SJSA1 (cell line): ENCODE measurements at regions not wholly inside any gene's neighbourhood (a gene's known extent, or its start where the extent isn't known, plus 50 kb on each side); places are given as distances from the start of the nearest gene placed in this dataset.
A peak's percentile ranks its signal among the peaks of the same experiment; 100 is the strongest.
"Not testable (repeated sequence)": the region's sequence is repeated elsewhere in the genome, so short reads cannot be mapped to it uniquely, and the experiment has no call there.

Experiments used
- DNase-seq, 2 experiments: peaks; one replicate each; pipeline ENCODE4 v3.0.0-alpha.2; 2015 to 2020; ENCODE audit warnings: low spot score in 2 of 2, low read depth in 1 of 2
- H3K27ac ChIP-seq: fragments of 250-450 bp; sonication (Bioruptor Pico); 2 replicates; pipeline ENCODE4 v1.5.1; 2020; ENCODE audit warnings: mild to moderate bottlenecking, moderate library complexity
- H3K27me3 ChIP-seq: fragments of 250-450 bp; sonication (Bioruptor Pico); replicated peaks from 2 replicates; pipeline ENCODE4 v1.5.1; 2020; ENCODE audit warnings: mild to moderate bottlenecking, moderate library complexity
- H3K36me3 ChIP-seq: fragments of 250-450 bp; sonication (Bioruptor Pico); 2 replicates; pipeline ENCODE4 v1.5.1; 2020; ENCODE audit warnings: mild to moderate bottlenecking
- H3K4me1 ChIP-seq: fragments of 250-450 bp; sonication (Bioruptor Pico); replicated peaks from 2 replicates; pipeline ENCODE4 v1.6.1; 2021; ENCODE audit warnings: mild to moderate bottlenecking
- H3K4me3 ChIP-seq: fragments of 250-450 bp; sonication (Bioruptor Pico); 2 replicates; pipeline ENCODE4 v1.5.1; 2020; ENCODE audit warnings: mild to moderate bottlenecking
- H3K9me3 ChIP-seq: fragments of 250-450 bp; sonication (Bioruptor Pico); replicated peaks from 2 replicates; pipeline ENCODE4 v1.5.1; 2020; ENCODE audit warnings: mild to moderate bottlenecking

DNA sequence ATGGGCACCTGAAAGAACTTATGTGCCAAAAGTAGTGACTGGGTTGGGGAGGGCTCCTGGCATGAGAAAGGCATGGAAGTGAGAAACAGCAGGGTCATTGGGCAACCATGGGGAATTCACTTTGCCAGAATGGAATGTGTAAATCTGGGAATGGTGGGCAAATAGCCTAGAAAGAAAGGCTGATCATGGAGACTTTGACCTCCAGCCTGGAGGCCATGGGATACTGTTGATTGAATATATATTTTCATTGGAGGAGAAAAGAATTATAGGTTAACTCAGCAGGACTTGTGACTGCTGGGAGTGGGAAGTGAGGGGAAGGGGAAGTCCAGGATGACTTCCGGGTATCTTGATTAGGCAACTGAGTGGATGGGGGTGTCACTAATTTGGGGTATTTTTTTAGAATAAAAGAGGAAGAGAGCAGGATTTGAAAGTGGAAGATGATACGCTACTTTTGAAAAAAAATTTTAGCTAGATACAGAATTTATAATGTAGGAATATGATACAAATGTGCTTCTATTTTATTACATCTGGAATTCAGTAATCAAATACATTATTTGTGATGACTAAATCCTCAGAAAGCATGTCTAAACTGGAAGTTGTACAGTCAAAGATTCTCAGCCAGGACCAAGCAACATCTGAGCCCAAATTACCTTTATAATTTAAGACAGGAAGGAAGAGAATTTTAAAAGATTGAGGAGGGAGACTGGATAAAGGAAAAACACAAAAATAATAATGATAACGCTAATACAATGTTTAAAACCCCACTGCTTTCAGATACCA, 116.2 kb downstream of the GATA6 start:
- Histone ChIP-seq H3K27me3 (no peaks in the 10 kb centered on the region), H3K4me1 (peaks cover 30% of the 10 kb centered on the region), H3K27ac (no peak overlapping the region), H3K36me3 (no peaks in the 10 kb centered on the region), H3K9me3 (no peaks in the 10 kb centered on the region; the same call in 1 of the 2 replicates), H3K4me3 (no peak overlapping the region)
- no peak for DNase-seq

GRCh38 chr18:22284581-22285360, 115.4 kb downstream of the GATA6 start:
- Histone ChIP-seq H3K4me3 (no peak overlapping the region), H3K27ac (no peak overlapping the region), H3K27me3 (no peaks in the 10 kb centered on the region), H3K9me3 (no peaks in the 10 kb centered on the region; the same call in 1 of the 2 replicates), H3K36me3 (no peaks in the 10 kb centered on the region), H3K4me1 (peaks cover 38% of the 10 kb centered on the region)
- DNase-seq = no peak

DNA sequence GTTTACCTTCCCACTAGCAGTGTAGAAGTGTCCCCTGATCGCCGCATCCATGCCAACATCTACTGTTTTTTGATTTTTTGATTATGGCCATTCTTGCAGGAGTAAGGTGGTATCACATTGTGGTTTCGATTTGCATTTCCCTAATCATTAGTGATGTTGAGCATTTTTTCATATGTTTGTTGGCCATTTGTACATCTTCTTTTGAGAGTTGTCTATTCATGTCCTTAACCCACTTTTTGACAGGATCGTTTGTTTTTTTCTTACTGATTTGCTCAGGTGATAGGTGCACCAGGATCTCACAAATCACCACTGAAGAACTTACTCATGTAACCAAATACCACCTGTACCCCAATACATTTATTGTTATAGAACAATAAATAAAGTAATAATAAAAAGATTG, 114.5 kb downstream of the GATA6 start:
- H3K9me3 ChIP-seq, H3K4me3 ChIP-seq, H3K36me3 ChIP-seq, H3K27me3 ChIP-seq, DNase-seq: not testable (repeated sequence)
- peaks cover 47% of the 10 kb centered on the region for H3K4me1 ChIP-seq
- peak overlapping the region; percentile 97 for H3K27ac ChIP-seq

DNA sequence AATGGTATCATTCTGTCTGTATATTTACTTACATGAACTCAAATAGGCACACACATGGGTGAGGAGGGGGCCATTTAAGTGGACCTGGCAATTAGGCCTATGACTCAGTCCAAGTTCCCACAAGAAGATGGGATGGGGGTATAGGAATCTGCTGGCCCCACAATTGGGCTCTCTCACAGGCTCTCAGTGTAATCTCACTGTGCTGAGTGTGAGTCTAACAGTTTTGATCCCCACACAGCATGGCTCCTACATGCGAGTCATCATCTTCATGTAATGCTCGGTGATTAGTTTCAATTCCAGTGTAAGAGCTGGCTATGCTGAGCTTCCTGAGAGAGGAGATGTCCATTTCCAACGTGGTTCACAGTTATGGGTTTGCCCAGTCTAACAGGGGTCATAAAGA, 114.0 kb downstream of the GATA6 start:
- H3K36me3 ChIP-seq = no peaks in the 10 kb centered on the region
- no peaks in the 10 kb centered on the region; the same call in 1 of the 2 replicates for H3K9me3 ChIP-seq
- peaks cover 50% of the 10 kb centered on the region for H3K4me1 ChIP-seq
- no peaks in the 10 kb centered on the region for H3K27me3 ChIP-seq
- H3K4me3 ChIP-seq = no peak overlapping the region
- DNase-seq = peak in 1 of 2 experiments; percentile 36
- peak overlapping the region; percentile 97 for H3K27ac ChIP-seq

DNA sequence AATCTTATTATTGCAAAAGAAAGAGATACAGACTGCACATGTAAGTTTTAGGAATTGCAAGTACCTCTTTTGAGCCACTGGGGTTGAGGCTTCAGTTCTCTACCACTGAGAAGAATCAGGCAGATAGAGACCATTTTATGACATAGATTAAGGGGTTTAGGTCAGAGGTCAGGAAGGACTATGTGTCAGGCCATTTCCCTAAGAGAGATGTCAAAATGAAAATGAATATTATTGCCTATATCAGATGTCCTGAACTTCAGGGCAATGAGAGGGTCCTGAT, 113.7 kb downstream of the GATA6 start:
- H3K4me1 ChIP-seq = peaks cover 50% of the 10 kb centered on the region
- no peaks in the 10 kb centered on the region for H3K36me3 ChIP-seq
- DNase-seq = no peak
- no peaks in the 10 kb centered on the region for H3K27me3 ChIP-seq
- peak overlapping the region; percentile 97 for H3K27ac ChIP-seq
- no peak overlapping the region for H3K4me3 ChIP-seq
- H3K9me3 ChIP-seq = no peaks in the 10 kb centered on the region; the same call in 1 of the 2 replicates

- H3K4me3 ChIP-seq = no peak overlapping the region
- no peaks in the 10 kb centered on the region; the same call in 1 of the 2 replicates for H3K9me3 ChIP-seq
- no peaks in the 10 kb centered on the region for H3K36me3 ChIP-seq
- peak; percentile 49 to 92 for DNase-seq
- H3K27ac ChIP-seq = peak overlapping the region; percentile 97
- H3K27me3 ChIP-seq = no peaks in the 10 kb centered on the region
- H3K4me1 ChIP-seq = peaks cover 50% of the 10 kb centered on the region
These were observed 113.1 kb downstream of the GATA6 start for GRCh38 chr18:22282311-22283115.

GRCh38 chr18:22280453-22280750, 111.0 kb downstream of the GATA6 start:
- peaks cover 50% of the 10 kb centered on the region for H3K4me1 ChIP-seq
- no peak overlapping the region for H3K4me3 ChIP-seq
- peak overlapping the region; percentile 97 for H3K27ac ChIP-seq
- no peaks in the 10 kb centered on the region; the same call in 1 of the 2 replicates for H3K9me3 ChIP-seq
- peak in 1 of 2 experiments; percentile 91 for DNase-seq
- H3K36me3 ChIP-seq = no peaks in the 10 kb centered on the region
- H3K27me3 ChIP-seq = no peaks in the 10 kb centered on the region

DNA sequence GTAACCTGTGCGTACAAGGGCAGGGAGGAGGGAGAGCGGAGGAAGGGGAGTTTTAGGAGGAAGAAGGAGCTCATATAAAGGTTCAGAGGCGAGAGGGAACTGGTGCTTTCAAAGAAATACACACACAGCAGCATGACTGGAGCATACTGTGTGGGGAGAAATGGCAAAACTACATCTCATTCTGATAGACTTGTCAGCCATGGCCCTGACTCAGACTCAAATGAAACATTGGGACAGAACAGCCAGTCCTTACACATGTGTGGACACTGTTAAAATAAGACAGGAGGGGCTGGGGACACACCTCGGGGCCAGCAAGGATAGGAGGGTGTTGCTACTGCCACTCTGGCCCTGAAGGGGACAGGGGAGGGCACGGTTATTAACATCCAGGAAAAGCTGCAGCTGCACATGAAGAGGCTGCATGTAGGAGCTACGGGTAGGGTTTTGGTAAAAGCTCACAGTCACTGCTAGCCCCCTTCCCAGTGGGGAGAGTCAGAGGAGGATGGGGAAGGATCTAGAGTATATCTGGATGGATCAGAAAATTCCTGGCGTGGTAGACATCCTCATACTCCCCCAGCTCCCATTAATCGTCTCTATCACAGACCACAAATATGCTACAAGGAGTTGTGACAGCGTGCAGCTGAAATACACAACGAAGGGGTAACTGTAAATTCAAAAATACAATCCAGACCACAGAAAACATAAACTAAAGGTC, 110.5 kb downstream of the GATA6 start:
- DNase-seq = peak in 1 of 2 experiments; percentile 59

DNA sequence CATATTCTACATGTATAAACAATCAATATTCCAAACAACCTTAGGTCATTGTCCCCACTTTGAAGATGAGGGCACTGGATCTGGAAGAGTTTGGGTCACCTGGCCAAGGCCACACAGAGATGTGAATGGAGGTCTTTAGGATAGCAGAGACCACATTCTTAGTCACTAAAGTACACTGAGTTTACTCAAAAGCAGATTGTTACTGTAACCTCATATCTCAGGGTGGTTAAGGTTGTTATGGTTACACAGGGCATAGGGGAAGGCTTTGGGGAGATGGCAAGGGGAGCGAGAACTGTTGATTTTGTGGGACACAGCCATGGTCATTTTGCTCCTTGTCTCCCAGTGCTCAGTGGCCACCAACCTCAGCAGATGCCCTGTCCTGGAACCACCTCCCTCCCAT, 109.4 kb downstream of the GATA6 start:
- H3K9me3 ChIP-seq = no peaks in the 10 kb centered on the region; the same call in 1 of the 2 replicates
- H3K36me3 ChIP-seq = no peaks in the 10 kb centered on the region
- H3K27me3 ChIP-seq = no peaks in the 10 kb centered on the region
- H3K27ac ChIP-seq = no peak overlapping the region
- peaks cover 50% of the 10 kb centered on the region for H3K4me1 ChIP-seq
- no peak overlapping the region for H3K4me3 ChIP-seq
- DNase-seq = no peak

More for the DNA sequence above, 110.5 kb downstream of the GATA6 start:
- H3K27ac ChIP-seq = peak overlapping the region; percentile 97
- no peaks in the 10 kb centered on the region for H3K36me3 ChIP-seq
- no peaks in the 10 kb centered on the region; the same call in 1 of the 2 replicates for H3K9me3 ChIP-seq
- peaks cover 50% of the 10 kb centered on the region for H3K4me1 ChIP-seq
- no peaks in the 10 kb centered on the region for H3K27me3 ChIP-seq
- no peak overlapping the region for H3K4me3 ChIP-seq

GRCh38 chr18:22277758-22278157, 108.4 kb downstream of the GATA6 start:
- peaks cover 40% of the 10 kb centered on the region for H3K4me1 ChIP-seq
- H3K27me3 ChIP-seq = no peaks in the 10 kb centered on the region
- no peaks in the 10 kb centered on the region for H3K36me3 ChIP-seq
- H3K9me3 ChIP-seq = no peaks in the 10 kb centered on the region; the same call in 1 of the 2 replicates
- H3K27ac ChIP-seq = no peak overlapping the region
- no peak overlapping the region for H3K4me3 ChIP-seq
- no peak for DNase-seq

DNA sequence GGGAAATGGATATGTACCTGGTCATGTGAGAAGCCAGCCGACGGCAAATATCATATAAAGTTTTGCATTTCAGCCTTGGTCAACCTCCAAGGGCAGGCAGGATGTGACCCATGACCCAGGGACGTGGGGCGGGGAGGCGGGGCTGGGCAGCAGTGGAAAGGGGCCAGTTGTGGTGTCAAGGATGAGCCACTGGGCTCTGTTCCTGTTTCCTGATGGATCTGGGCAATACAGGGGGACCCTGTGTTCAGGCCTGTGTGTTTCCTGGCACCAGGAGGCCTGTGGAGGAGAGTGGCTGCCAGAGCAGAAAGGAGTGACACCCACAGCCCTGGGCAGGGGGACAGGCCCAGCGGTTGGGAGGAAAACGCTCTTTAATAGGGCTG, 106.9 kb downstream of the GATA6 start:
- no peak for DNase-seq
- H3K9me3 ChIP-seq = no peaks in the 10 kb centered on the region; the same call in 1 of the 2 replicates
- H3K4me1 ChIP-seq = peaks cover 28% of the 10 kb centered on the region
- no peaks in the 10 kb centered on the region for H3K27me3 ChIP-seq
- H3K27ac ChIP-seq = no peak overlapping the region
- H3K4me3 ChIP-seq = no peak overlapping the region
- H3K36me3 ChIP-seq = no peaks in the 10 kb centered on the region

DNA sequence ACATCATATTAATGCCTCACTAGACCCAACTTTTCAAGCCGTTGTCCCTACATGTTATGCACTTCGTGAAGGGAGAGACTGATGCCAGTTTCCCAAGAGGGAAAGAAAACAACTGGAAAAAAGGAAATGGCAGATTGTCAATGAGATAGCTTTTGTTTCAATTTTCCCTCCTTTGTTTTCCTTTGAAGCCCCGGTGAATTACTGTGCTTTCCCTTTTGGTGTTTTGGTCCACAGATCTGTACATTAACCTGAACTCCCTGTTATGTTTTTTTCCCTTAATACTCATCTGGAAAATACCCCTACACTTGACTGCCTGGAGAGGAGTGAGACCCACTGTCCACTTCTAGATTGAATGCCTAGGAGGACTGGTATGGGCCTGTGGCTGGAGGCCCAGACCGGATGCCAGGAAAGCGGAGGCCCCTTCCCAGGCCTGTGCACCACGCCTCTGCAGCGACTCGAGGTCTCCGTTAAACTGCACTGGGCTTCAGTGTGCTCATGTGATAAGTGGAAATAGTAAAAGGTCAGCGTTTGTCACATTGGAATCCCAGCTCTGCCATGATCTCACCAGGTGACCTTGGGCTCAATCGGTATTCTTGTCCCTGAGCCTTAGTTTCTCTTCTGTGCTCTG, 106.4 kb downstream of the GATA6 start:
- no peaks in the 10 kb centered on the region for H3K36me3 ChIP-seq
- H3K27me3 ChIP-seq = no peaks in the 10 kb centered on the region
- no peak overlapping the region for H3K4me3 ChIP-seq
- DNase-seq = no peak
- no peaks in the 10 kb centered on the region; the same call in 1 of the 2 replicates for H3K9me3 ChIP-seq
- no peak overlapping the region for H3K27ac ChIP-seq
- peaks cover 23% of the 10 kb centered on the region for H3K4me1 ChIP-seq
